PC-9 (cell line): ENCODE measurements at regions not wholly inside any gene's neighbourhood (a gene's known extent, or its start where the extent isn't known, plus 50 kb on each side); places are given as distances from the start of the nearest gene placed in this dataset.
A peak's percentile ranks its signal among the peaks of the same experiment; 100 is the strongest.

Source experiments
- BruUV-seq: library from RNA; stranded (reverse); fragments of 400-500 nt; replicated peaks from 2 replicates; lab custom pipeline; 2021; lab: Mats Ljungman, UMichigan
- CTCF ChIA-PET: fragments of 300-600 bp; sonication (Branson Sonifier 250); formaldehyde crosslinking; loops from one replicate; lab custom pipeline; 2022; ENCODE audit warnings: antibody characterized with exemption; lab: Charles Lee
- POLR2A ChIA-PET: fragments of 300-600 bp; sonication (Branson Sonifier 250); formaldehyde crosslinking; loops from one replicate; lab custom pipeline; 2022; ENCODE audit warnings: antibody characterized with exemption; ENCODE audit not compliant: unreplicated experiment; lab: Charles Lee
- DNase-seq, 2 experiments: peaks; one replicate each; pipeline versions ENCODE4 v3.0.0 to v3.0.0-alpha.2; 2015 to 2022; ENCODE audit warnings: mixed read lengths in 1 of 2
- H2AFZ ChIP-seq: fragments of 200-600 bp; sonication (generic); 2 replicates; pipeline ENCODE4 v1.8.1; 2017; ENCODE audit warnings: antibody characterized with exemption
- H3F3A ChIP-seq: fragments of 200-600 bp; sonication (generic); 2 replicates; pipeline ENCODE4 v1.8.1; 2017; ENCODE audit warnings: antibody characterized with exemption, mild to moderate bottlenecking, low read depth; ENCODE audit not compliant: insufficient read depth
- H3K27ac ChIP-seq: fragments of 200-600 bp; sonication (generic); 2 replicates; pipeline ENCODE4 v1.6.1; 2016; ENCODE audit warnings: mixed run types
- H3K27me3 ChIP-seq: fragments of 200-600 bp; sonication (generic); 2 replicates; pipeline ENCODE4 v1.6.1; 2016; ENCODE audit warnings: low read depth, mixed run types; ENCODE audit not compliant: insufficient read depth
- H3K36me3 ChIP-seq: fragments of 200-600 bp; sonication (generic); 2 replicates; pipeline ENCODE4 v1.6.1; 2016; ENCODE audit warnings: low read depth, mixed run types
- H3K4me1 ChIP-seq: fragments of 200-600 bp; sonication (generic); replicated peaks from 2 replicates; pipeline ENCODE4 v1.6.1; 2016; ENCODE audit warnings: mixed run types; ENCODE audit not compliant: insufficient read depth
- H3K4me2 ChIP-seq: fragments of 200-600 bp; sonication (generic); 2 replicates; pipeline ENCODE4 v1.6.1; 2017; ENCODE audit warnings: mixed run types
- H3K4me3 ChIP-seq: fragments of 200-600 bp; sonication (generic); 2 replicates; pipeline ENCODE4 v1.6.1; 2016; ENCODE audit warnings: mixed run types
- H3K79me2 ChIP-seq: fragments of 200-600 bp; sonication (generic); 2 replicates; pipeline ENCODE4 v1.6.1; 2017; ENCODE audit warnings: low read depth, mixed run types
- H3K9me2 ChIP-seq: fragments of 200-600 bp; sonication (generic); 2 replicates; pipeline ENCODE4 v1.8.1; 2017; ENCODE audit warnings: mild to moderate bottlenecking; ENCODE audit not compliant: insufficient read depth
- H3K9me3 ChIP-seq: fragments of 200-600 bp; sonication (generic); 2 replicates; pipeline ENCODE4 v1.8.1; 2016; ENCODE audit warnings: low read depth; ENCODE audit not compliant: insufficient read depth
- H4K20me1 ChIP-seq: fragments of 200-600 bp; sonication (generic); 2 replicates; pipeline ENCODE4 v1.8.1; 2017; ENCODE audit not compliant: insufficient read depth
- EZH2 ChIP-seq: fragments of 200-600 bp; sonication (generic); IDR thresholded peaks from 2 replicates; pipeline ENCODE4 v1.8.0; 2017; ENCODE audit warnings: antibody characterized with exemption, low read depth
- intact Hi-C: fragments of 100-400 bp; cut with micrococcal nuclease; formaldehyde crosslinking; loops from one replicate; pipeline ENCODE4 v1.10.0; 2022; ENCODE audit not compliant: unreplicated experiment
- TF ChIP-seq, protein P1 (sequence below): fragments of 200-600 bp; sonication (generic); conservative IDR thresholded peaks from 2 replicates; pipeline ENCODE4 v1.6.1; 2017; ENCODE audit warnings: mixed run types, antibody characterized with exemption, mild to moderate bottlenecking, moderate library complexity

DNA sequence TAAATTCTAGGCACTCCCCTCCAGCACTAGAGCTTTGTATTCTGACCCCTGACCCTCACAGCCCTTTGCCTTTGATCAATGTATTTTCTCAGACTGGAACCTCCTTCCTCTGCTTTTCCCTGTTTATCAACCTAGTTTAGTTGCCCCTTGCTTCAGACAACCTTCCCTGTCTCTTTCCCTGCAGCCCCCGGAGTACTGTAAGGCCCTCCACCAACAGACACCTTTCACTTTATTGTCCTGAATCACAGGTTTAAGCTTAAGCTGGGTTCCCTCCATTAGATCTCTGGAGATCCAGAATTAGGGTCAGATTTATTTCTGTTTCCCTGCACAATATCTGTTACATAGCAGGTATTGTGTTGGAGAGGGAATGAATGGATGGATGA is 140.2 kb downstream of the DDX1 start:
- Histone ChIP-seq H3K4me3 (no peak overlapping the region), H3F3A (no peaks in the 10 kb centered on the region), H3K9me3 (no peaks in the 10 kb centered on the region), H3K4me2 (no peak overlapping the region), H3K79me2 (no peaks in the 10 kb centered on the region), H3K36me3 (no peaks in the 10 kb centered on the region), H3K27me3 (peaks cover 95% of the 10 kb centered on the region), H3K4me1 (peaks cover 4% of the 10 kb centered on the region; the same call in 1 of the 2 replicates), H4K20me1 (peaks cover 4% of the 10 kb centered on the region; the same call in 1 of the 2 replicates), H3K27ac (no peak overlapping the region), H3K9me2 (no peaks in the 10 kb centered on the region), H2AFZ (no peak overlapping the region)
- POLR2A ChIA-PET, result no interaction called here
- TF ChIP-seq, protein P1, sequence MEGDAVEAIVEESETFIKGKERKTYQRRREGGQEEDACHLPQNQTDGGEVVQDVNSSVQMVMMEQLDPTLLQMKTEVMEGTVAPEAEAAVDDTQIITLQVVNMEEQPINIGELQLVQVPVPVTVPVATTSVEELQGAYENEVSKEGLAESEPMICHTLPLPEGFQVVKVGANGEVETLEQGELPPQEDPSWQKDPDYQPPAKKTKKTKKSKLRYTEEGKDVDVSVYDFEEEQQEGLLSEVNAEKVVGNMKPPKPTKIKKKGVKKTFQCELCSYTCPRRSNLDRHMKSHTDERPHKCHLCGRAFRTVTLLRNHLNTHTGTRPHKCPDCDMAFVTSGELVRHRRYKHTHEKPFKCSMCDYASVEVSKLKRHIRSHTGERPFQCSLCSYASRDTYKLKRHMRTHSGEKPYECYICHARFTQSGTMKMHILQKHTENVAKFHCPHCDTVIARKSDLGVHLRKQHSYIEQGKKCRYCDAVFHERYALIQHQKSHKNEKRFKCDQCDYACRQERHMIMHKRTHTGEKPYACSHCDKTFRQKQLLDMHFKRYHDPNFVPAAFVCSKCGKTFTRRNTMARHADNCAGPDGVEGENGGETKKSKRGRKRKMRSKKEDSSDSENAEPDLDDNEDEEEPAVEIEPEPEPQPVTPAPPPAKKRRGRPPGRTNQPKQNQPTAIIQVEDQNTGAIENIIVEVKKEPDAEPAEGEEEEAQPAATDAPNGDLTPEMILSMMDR, result no peak
- TF ChIP-seq EZH2, result no peak
- CTCF ChIA-PET, result no interaction called here
- DNase-seq, result no peak
- intact Hi-C loops, result no loop called here
- no TSS peak for BruUV-seq

DNA sequence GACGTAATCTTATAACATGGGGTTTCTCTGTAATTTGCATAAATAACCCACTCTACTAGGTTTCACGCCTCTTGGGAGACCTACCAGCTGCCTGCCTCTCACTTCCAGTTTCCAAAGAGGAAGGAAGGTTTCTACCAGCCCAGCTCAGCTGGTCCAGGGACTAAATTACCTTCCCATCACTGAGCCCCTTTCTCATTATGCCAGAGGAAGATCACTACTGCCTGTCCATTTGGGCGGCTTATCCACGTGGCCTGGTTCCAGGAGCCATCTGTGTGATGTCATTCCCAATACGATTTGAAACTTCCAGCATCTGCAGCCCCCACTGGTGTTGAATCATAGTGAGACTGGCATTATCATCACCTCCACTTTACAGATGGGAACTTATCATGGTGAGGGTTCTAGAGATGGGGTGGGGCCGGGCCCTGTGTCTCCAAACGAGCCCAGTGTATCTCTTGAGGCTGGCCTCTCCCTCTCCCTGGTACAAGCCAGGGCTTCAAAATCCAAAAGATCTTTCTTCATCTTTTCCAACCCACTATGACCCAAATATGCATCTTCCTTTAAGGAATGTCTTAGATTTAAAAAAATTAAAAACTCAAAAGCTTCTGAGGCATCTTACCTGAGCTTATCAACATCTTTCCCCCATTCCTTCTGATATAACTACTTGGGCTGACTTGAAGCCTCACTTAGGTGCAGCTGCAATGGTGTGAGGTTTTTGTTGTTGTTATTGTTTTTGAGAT is 140.8 kb downstream of the DDX1 start:
- no peak overlapping the region for H3K4me3 ChIP-seq
- no peak overlapping the region for H2AFZ ChIP-seq
- no peaks in the 10 kb centered on the region for H3K9me2 ChIP-seq
- no peaks in the 10 kb centered on the region for H3K79me2 ChIP-seq
- no peak for TF ChIP-seq EZH2
- TF ChIP-seq, protein P1, result no peak
- peaks cover 4% of the 10 kb centered on the region; the same call in 1 of the 2 replicates for H4K20me1 ChIP-seq
- no peaks in the 10 kb centered on the region for H3K9me3 ChIP-seq
- H3F3A ChIP-seq, result no peaks in the 10 kb centered on the region
- H3K27ac ChIP-seq, result no peak overlapping the region
- no TSS peak for BruUV-seq
- CTCF ChIA-PET, result no interaction called here
- H3K4me1 ChIP-seq, result peaks cover 4% of the 10 kb centered on the region; the same call in 1 of the 2 replicates
- peaks cover 96% of the 10 kb centered on the region for H3K27me3 ChIP-seq
- no peaks in the 10 kb centered on the region for H3K36me3 ChIP-seq
- DNase-seq, result no peak
- no peak overlapping the region for H3K4me2 ChIP-seq
- POLR2A ChIA-PET, result no interaction called here
- intact Hi-C loops, result no loop called here

DNA sequence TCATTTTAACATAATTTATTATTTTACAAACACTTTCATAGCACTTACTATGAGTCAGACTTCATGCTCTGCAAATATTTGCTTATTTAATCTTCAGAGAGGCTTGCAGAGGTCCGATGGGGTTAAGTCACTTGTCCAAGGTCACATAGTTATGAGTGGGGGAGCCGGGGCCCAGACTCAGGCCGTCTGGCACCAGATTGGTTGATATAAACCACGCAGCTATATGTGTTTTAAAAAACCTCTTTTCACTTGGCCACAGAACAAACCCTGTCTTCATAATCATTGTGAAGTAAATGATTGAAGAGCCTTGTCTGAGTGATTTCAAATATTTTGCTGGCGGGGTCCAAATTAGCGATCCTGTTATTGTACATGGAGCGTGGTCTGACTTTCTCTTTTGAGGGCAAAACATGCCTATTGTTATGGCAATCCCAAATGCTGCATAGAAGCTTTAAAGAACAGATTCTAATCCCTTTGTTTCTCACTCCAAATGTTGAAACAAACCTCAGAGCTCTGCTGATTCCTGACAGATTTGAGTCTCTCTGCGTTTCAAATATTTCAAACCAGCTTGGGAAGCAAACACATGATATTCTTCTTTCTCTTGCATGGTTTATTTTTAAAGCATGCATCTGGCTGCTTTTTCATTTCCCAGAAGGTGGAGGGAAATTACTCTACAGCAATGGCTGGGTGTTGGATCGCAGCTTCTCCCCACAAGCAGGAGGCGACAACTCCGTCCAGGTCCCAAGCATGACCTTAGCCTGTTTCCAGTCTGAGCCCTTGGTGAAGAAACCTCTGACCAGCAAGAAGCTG is 142.4 kb downstream of the DDX1 start:
- intact Hi-C loops, result no loop called here
- no peak overlapping the region for H3K4me2 ChIP-seq

More for the DNA sequence above, 142.4 kb downstream of the DDX1 start:
- Histone ChIP-seq H3K79me2 (no peaks in the 10 kb centered on the region), H3K4me3 (no peak overlapping the region), H3K36me3 (no peaks in the 10 kb centered on the region), H3K27me3 (peaks cover 95% of the 10 kb centered on the region), H3K9me2 (no peaks in the 10 kb centered on the region), H2AFZ (no peak overlapping the region), H3K27ac (no peak overlapping the region), H3F3A (no peaks in the 10 kb centered on the region), H3K9me3 (no peaks in the 10 kb centered on the region), H3K4me1 (peaks cover 4% of the 10 kb centered on the region; the same call in 1 of the 2 replicates), H4K20me1 (peaks cover 4% of the 10 kb centered on the region; the same call in 1 of the 2 replicates)
- peak in 1 of 2 experiments; percentile 42 for DNase-seq
- no peak for TF ChIP-seq EZH2
- TF ChIP-seq, protein P1, result no peak
- ChIA-PET POLR2A (no interaction called here), CTCF (no interaction called here)
- BruUV-seq, result no TSS peak
